Tongue (tissue), 1 donor: ENCODE measurements at regions not wholly inside any gene's neighbourhood (a gene's known extent, or its start where the extent isn't known, plus 50 kb on each side); places are given as distances from the start of the nearest gene placed in this dataset.

Experiments used
- DNase-seq: peaks from one replicate; pipeline ENCODE4 v3.0.0-alpha.2; 2015

DNA sequence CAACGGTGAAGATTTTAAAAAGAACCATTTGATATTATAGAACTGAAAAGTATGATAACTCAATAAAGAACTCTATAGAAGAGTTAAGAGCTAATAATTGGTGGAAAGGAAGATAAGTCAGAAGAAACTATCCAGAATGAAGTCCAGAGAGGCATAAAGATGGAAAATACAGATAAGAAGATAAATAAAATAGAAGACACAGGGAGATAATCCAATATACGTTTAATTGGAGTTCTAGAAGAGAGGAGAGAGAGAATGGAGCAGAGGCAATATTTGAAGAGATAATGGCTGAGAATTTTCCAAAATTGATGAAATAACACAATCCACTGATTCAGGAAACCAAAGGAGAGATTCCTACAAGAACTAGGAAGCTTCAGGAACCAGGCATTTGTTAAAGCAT is 49.8 kb upstream of the EPHB3 start:
- DNase-seq: no peak
